Panc1 (cell line): ENCODE measurements at regions not wholly inside any gene's neighbourhood (a gene's known extent, or its start where the extent isn't known, plus 50 kb on each side); places are given as distances from the start of the nearest gene placed in this dataset.
"Not testable (repeated sequence)": the region's sequence is repeated elsewhere in the genome, so short reads cannot be mapped to it uniquely, and the experiment has no call there.

Experiments
- ATAC-seq: fragments of 200-7000 bp; cut with Tn5 transposase; 2 replicates; pipeline ENCODE4 v1.9.1; 2020; ENCODE audit warnings: mild to moderate bottlenecking, moderate library complexity
- BruUV-seq: library from RNA; stranded (reverse); fragments of 400-500 nt; replicated peaks from 2 replicates; lab custom pipeline; 2021; lab: Mats Ljungman, UMichigan
- CTCF ChIA-PET: fragments of 300-600 bp; sonication (Branson Sonifier 250); formaldehyde crosslinking; loops from one replicate; lab custom pipeline; 2022; ENCODE audit warnings: antibody characterized with exemption; lab: Charles Lee
- POLR2A ChIA-PET: fragments of 300-600 bp; sonication (Branson Sonifier 250); formaldehyde crosslinking; loops from one replicate; lab custom pipeline; 2022; ENCODE audit warnings: antibody characterized with exemption; lab: Charles Lee
- DNase-seq: peaks from one replicate; pipeline ENCODE4 v3.0.0-alpha.2; 2010; ENCODE audit warnings: low read depth, low spot score
- H3K27ac ChIP-seq: 2 replicates; pipeline ENCODE4 v1.5.1; 2011; ENCODE audit warnings: mild to moderate bottlenecking, low read length, inconsistent platforms
- H3K27me3 ChIP-seq: fragments of 200-500 bp; sonication (Bioruptor generic); 2 replicates; pipeline ENCODE4 v1.6.0; 2014; ENCODE audit warnings: low read length, inconsistent platforms; ENCODE audit not compliant: control insufficient read depth, insufficient read depth
- H3K36me3 ChIP-seq: fragments of 200-500 bp; sonication (Bioruptor generic); 2 replicates; pipeline ENCODE4 v1.5.1; 2014; ENCODE audit warnings: inconsistent platforms, mild to moderate bottlenecking, low read length, moderate library complexity; ENCODE audit not compliant: control insufficient read depth, insufficient read depth
- H3K4me1 ChIP-seq: 2 replicates; pipeline ENCODE4 v1.5.1; 2011; ENCODE audit warnings: inconsistent platforms, mild to moderate bottlenecking, low read length, moderate library complexity; ENCODE audit not compliant: control insufficient read depth, insufficient read depth
- H3K4me3 ChIP-seq, 2 experiments: 2 replicates each; pipeline ENCODE4 v1.5.1; 2011 to 2012; ENCODE audit warnings: low read depth in 2 of 2, low read length in 2 of 2, mild to moderate bottlenecking in 2 of 2, inconsistent platforms in 1 of 2, moderate library complexity in 1 of 2
- H3K9me3 ChIP-seq: fragments of 200-500 bp; sonication (Bioruptor generic); 2 replicates; pipeline ENCODE4 v1.5.1; 2014; ENCODE audit warnings: low read depth, mild to moderate bottlenecking, inconsistent platforms, low read length, moderate library complexity; ENCODE audit not compliant: control insufficient read depth, insufficient read depth
- POLR2AphosphoS5 ChIP-seq: IDR thresholded peaks from 2 replicates; pipeline ENCODE4 v1.6.1; 2012; ENCODE audit warnings: mild to moderate bottlenecking, low read depth, low read length, moderate library complexity
- SIN3A ChIP-seq: IDR thresholded peaks from 2 replicates; pipeline ENCODE4 v1.6.1; 2012; ENCODE audit warnings: low read depth, mild to moderate bottlenecking, low read length, moderate library complexity, borderline replicate concordance; ENCODE audit not compliant: insufficient read depth
- TCF7L2 ChIP-seq: IDR thresholded peaks from 2 replicates; pipeline ENCODE4 v1.6.1; 2011; ENCODE audit warnings: mild to moderate bottlenecking, low read depth, low read length, inconsistent platforms
- in situ Hi-C: cut with HindIII; loops from 2 replicates; pipeline ENCODE4 v1.10.0; 2016; ENCODE audit warnings: low sequenced_read_pairs, low pct_unique_long_range_greater_than_20kb
- intact Hi-C: fragments of 100-400 bp; cut with micrococcal nuclease; formaldehyde crosslinking; loops from one replicate; pipeline ENCODE4 v1.10.0; 2022; ENCODE audit not compliant: unreplicated experiment
- TF ChIP-seq, protein P1 (sequence below), 2 experiments: IDR thresholded peaks; 2 replicates each; pipeline ENCODE4 v1.6.1; 2011 to 2012; ENCODE audit warnings: low read depth in 2 of 2, control low read depth in 1 of 2, low read length in 1 of 2, mild to moderate bottlenecking in 1 of 2, moderate library complexity in 1 of 2; ENCODE audit not compliant: insufficient read depth in 1 of 2
- TF ChIP-seq, protein P2 (sequence below): fragments of 450-650 bp; IDR thresholded peaks from 2 replicates; pipeline ENCODE4 v1.5.1; 2017; ENCODE audit warnings: mild to moderate bottlenecking

DNA sequence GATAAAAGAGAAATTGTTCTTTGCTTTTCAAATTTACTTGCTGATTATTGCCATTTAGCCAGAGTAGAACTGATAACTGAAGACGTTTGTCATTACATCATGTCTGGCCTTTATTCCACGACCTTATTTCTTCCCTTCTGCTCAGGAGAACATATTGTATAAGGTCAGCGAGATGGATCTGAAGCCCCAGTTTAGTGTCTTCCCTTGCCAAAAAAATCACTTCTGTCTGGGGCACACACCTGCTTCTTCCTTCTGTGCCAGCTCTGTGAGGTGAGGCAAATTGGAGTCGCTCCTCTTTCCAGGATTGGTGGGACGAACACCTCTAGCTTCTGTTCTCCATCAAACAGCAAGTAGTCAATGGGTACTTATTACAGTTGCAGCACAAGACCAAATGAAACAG is 250.3 kb upstream of the CRBN start:
- Histone ChIP-seq H3K36me3 (no peaks in the 10 kb centered on the region), H3K4me1 (no peaks in the 10 kb centered on the region), H3K27me3 (no peaks in the 10 kb centered on the region), H3K27ac (no peak overlapping the region), H3K4me3 (no peak overlapping the region), H3K9me3 (no peaks in the 10 kb centered on the region)
- DNase-seq: no peak
- in situ Hi-C loops (no loop called here), intact Hi-C loops (no loop called here)
- ChIA-PET CTCF (no interaction called here), POLR2A (no interaction called here)
- ATAC-seq: no peak
- BruUV-seq: no TSS peak
- TF ChIP-seq POLR2AphosphoS5 (no peak), TCF7L2 (no peak), SIN3A (no peak)
- TF ChIP-seq, protein P1, sequence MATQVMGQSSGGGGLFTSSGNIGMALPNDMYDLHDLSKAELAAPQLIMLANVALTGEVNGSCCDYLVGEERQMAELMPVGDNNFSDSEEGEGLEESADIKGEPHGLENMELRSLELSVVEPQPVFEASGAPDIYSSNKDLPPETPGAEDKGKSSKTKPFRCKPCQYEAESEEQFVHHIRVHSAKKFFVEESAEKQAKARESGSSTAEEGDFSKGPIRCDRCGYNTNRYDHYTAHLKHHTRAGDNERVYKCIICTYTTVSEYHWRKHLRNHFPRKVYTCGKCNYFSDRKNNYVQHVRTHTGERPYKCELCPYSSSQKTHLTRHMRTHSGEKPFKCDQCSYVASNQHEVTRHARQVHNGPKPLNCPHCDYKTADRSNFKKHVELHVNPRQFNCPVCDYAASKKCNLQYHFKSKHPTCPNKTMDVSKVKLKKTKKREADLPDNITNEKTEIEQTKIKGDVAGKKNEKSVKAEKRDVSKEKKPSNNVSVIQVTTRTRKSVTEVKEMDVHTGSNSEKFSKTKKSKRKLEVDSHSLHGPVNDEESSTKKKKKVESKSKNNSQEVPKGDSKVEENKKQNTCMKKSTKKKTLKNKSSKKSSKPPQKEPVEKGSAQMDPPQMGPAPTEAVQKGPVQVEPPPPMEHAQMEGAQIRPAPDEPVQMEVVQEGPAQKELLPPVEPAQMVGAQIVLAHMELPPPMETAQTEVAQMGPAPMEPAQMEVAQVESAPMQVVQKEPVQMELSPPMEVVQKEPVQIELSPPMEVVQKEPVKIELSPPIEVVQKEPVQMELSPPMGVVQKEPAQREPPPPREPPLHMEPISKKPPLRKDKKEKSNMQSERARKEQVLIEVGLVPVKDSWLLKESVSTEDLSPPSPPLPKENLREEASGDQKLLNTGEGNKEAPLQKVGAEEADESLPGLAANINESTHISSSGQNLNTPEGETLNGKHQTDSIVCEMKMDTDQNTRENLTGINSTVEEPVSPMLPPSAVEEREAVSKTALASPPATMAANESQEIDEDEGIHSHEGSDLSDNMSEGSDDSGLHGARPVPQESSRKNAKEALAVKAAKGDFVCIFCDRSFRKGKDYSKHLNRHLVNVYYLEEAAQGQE (IDR thresholded peaks at IDR 0.05; ENCODE audit: insufficient read depth in 1 of 2, low read depth in 2 of 2, low read length in 1 of 2): no peak
- TF ChIP-seq, protein P2, sequence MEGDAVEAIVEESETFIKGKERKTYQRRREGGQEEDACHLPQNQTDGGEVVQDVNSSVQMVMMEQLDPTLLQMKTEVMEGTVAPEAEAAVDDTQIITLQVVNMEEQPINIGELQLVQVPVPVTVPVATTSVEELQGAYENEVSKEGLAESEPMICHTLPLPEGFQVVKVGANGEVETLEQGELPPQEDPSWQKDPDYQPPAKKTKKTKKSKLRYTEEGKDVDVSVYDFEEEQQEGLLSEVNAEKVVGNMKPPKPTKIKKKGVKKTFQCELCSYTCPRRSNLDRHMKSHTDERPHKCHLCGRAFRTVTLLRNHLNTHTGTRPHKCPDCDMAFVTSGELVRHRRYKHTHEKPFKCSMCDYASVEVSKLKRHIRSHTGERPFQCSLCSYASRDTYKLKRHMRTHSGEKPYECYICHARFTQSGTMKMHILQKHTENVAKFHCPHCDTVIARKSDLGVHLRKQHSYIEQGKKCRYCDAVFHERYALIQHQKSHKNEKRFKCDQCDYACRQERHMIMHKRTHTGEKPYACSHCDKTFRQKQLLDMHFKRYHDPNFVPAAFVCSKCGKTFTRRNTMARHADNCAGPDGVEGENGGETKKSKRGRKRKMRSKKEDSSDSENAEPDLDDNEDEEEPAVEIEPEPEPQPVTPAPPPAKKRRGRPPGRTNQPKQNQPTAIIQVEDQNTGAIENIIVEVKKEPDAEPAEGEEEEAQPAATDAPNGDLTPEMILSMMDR: no peak

DNA sequence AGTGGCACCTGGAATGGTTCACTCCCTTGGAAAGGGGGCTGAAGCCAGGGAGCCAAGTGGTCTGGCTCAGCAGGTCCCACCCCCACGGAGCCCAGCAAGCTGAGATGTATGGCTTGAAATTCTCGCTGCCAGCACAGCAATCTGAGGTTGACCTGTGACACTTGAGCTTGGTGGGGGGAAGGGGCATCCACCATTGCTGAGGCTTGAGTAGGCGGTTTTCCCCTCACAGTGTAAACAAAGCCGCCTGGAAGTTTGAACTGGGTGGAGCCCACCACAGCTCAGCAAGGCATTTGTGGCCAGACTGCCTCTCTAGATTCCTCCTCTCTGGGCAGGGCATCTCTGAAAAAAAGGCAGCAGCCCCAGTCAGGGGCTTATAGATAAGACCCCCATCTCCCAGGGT is 228.2 kb upstream of the CRBN start:
- H3K4me3 ChIP-seq, DNase-seq, H3K9me3 ChIP-seq, BruUV-seq, ATAC-seq, POLR2A ChIA-PET, H3K27me3 ChIP-seq, CTCF ChIA-PET, H3K4me1 ChIP-seq, intact Hi-C loops, H3K27ac ChIP-seq, in situ Hi-C loops, H3K36me3 ChIP-seq: not testable (repeated sequence)

DNA sequence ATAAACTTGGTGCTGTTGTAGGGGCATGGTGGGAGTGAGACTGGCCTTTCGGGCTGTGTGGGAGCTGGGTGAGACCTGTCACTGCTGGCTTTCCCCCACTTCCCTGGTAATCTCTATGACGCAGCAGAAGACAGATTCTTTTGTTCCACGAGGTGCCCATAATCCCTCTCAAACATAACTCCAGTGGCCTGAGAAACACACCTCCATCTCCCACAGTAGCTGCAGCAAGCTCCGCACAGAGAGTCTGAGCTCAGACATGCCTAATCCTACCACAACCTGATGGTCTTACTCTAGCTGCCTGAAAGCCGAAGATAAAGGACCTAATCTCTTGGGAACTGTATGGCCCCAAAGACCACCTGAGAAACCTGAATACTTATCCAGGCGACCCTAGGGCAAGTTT is 225.6 kb upstream of the CRBN start:
- POLR2A ChIA-PET: no interaction called here
- H3K4me1 ChIP-seq: no peaks in the 10 kb centered on the region
- no peak overlapping the region for H3K4me3 ChIP-seq
- DNase-seq (no peak), ATAC-seq (no peak)
- TF ChIP-seq, protein P1 (IDR thresholded peaks at IDR 0.05; ENCODE audit: insufficient read depth in 1 of 2, low read depth in 2 of 2, low read length in 1 of 2): no peak
- TF ChIP-seq TCF7L2 (no peak), POLR2AphosphoS5 (no peak)
- TF ChIP-seq, protein P2: no peak
- BruUV-seq: no TSS peak
- in situ Hi-C loops: no loop called here
- H3K27me3 ChIP-seq: no peaks in the 10 kb centered on the region
- no peak overlapping the region for H3K27ac ChIP-seq
- H3K9me3 ChIP-seq: no peaks in the 10 kb centered on the region
- no peaks in the 10 kb centered on the region for H3K36me3 ChIP-seq
- CTCF ChIA-PET: no interaction called here
- intact Hi-C loops: no loop called here
